IMR-90 (cell line): ENCODE measurements at regions not wholly inside any gene's neighbourhood (a gene's known extent, or its start where the extent isn't known, plus 50 kb on each side); places are given as distances from the start of the nearest gene placed in this dataset.

Experiments
- ATAC-seq: fragments of 200-7000 bp; cut with Tn5 transposase; 2 replicates; pipeline ENCODE4 v1.9.1; 2020; ENCODE audit warnings: low read depth, mild to moderate bottlenecking, moderate library complexity
- BruUV-seq: library from RNA; stranded (reverse); fragments of 400-500 nt; replicated peaks from 2 replicates; lab custom pipeline; 2021; lab: Mats Ljungman, UMichigan
- CTCF ChIA-PET: fragments of 300-600 bp; formaldehyde crosslinking; extraction: SDS; loops from one replicate; lab custom pipeline; 2021; ENCODE audit warnings: antibody characterized with exemption; lab: Yijun Ruan, JAX
- POLR2A ChIA-PET: fragments of 300-600 bp; sonication (Branson Sonifier 250); formaldehyde crosslinking; loops from one replicate; lab custom pipeline; 2022; ENCODE audit warnings: antibody characterized with exemption; ENCODE audit not compliant: unreplicated experiment; lab: Charles Lee
- DNase-seq: peaks from one replicate; pipeline ENCODE4 v3.0.0; 2013
- H2AFZ ChIP-seq: replicated peaks from 2 replicates; pipeline ENCODE3; 2013; ENCODE audit warnings: low read length, mild to moderate bottlenecking; ENCODE audit not compliant: poor library complexity
- H2AK5ac ChIP-seq: 2 replicates; pipeline ENCODE4 v1.6.1; 2013; ENCODE audit warnings: low read depth, low read length, inconsistent platforms
- H2AK9ac ChIP-seq: replicated peaks from 2 replicates; pipeline ENCODE3; 2013; ENCODE audit warnings: mild to moderate bottlenecking, low read depth, low read length, moderate library complexity; ENCODE audit not compliant: poor library complexity
- H2BK120ac ChIP-seq: 2 replicates; pipeline ENCODE4 v1.6.1; 2013; ENCODE audit warnings: low read depth, low read length, inconsistent platforms
- H2BK15ac ChIP-seq: 3 replicates; pipeline ENCODE4 v1.6.1; 2013; ENCODE audit warnings: low read depth, low read length, inconsistent platforms
- H2BK20ac ChIP-seq: 2 replicates; pipeline ENCODE4 v1.6.1; 2013; ENCODE audit warnings: low read depth, mild to moderate bottlenecking, inconsistent platforms, low read length, moderate library complexity
- H2BK5ac ChIP-seq: 2 replicates; pipeline ENCODE4 v1.6.1; 2013; ENCODE audit warnings: mild to moderate bottlenecking, low read depth, low read length, inconsistent platforms; ENCODE audit not compliant: poor library complexity, severe bottlenecking
- H3K14ac ChIP-seq: replicated peaks from 2 replicates; pipeline ENCODE4 v1.6.1; 2013; ENCODE audit warnings: low read depth, low read length, inconsistent platforms
- H3K18ac ChIP-seq: 2 replicates; pipeline ENCODE4 v1.6.1; 2013; ENCODE audit warnings: low read depth, low read length, control low read depth
- H3K23ac ChIP-seq: 2 replicates; pipeline ENCODE4 v1.6.1; 2013; ENCODE audit warnings: low read depth, low read length, inconsistent platforms
- H3K27ac ChIP-seq: 2 replicates; pipeline ENCODE4 v1.5.1; 2013; ENCODE audit warnings: mild to moderate bottlenecking, control low read depth, low read length; ENCODE audit not compliant: insufficient read depth
- H3K27me3 ChIP-seq: 2 replicates; pipeline ENCODE4 v1.6.1; 2013; ENCODE audit warnings: low read length; ENCODE audit not compliant: control insufficient read depth, insufficient read depth
- H3K36me3 ChIP-seq: 2 replicates; pipeline ENCODE4 v1.6.1; 2013; ENCODE audit warnings: low read length, mixed read lengths; ENCODE audit not compliant: control insufficient read depth, insufficient read depth
- H3K4ac ChIP-seq: 2 replicates; pipeline ENCODE4 v1.6.1; 2013; ENCODE audit warnings: low read depth, low read length, inconsistent platforms
- H3K4me1 ChIP-seq: 2 replicates; pipeline ENCODE4 v1.6.1; 2013; ENCODE audit warnings: low read length, mixed read lengths; ENCODE audit not compliant: control insufficient read depth, insufficient read depth
- H3K4me2 ChIP-seq: 2 replicates; pipeline ENCODE4 v1.6.1; 2013; ENCODE audit warnings: low read depth, mild to moderate bottlenecking, control low read depth, low read length, moderate library complexity
- H3K4me3 ChIP-seq: 2 replicates; pipeline ENCODE4 v1.5.1; 2013; ENCODE audit warnings: low read depth, mild to moderate bottlenecking, control low read depth, low read length, moderate library complexity; ENCODE audit not compliant: insufficient read depth
- H3K56ac ChIP-seq: 2 replicates; pipeline ENCODE4 v1.6.1; 2013; ENCODE audit warnings: low read length, inconsistent platforms; ENCODE audit not compliant: insufficient read depth; ENCODE audit errors: extremely low read depth
- H3K79me1 ChIP-seq, 2 experiments: 2 replicates each; pipeline ENCODE4 v1.6.1; 2013; ENCODE audit warnings: low read length in 2 of 2, inconsistent platforms in 1 of 2, low read depth in 1 of 2
- H3K9ac ChIP-seq: 2 replicates; pipeline ENCODE4 v1.6.1; 2013; ENCODE audit warnings: low read depth, low read length, control low read depth
- H3K9me1 ChIP-seq: 2 replicates; pipeline ENCODE4 v1.6.1; 2013; ENCODE audit warnings: low read length, inconsistent platforms; ENCODE audit not compliant: insufficient read depth
- H3K9me3 ChIP-seq: 2 replicates; pipeline ENCODE4 v1.6.1; 2013; ENCODE audit warnings: low read length; ENCODE audit not compliant: control insufficient read depth, insufficient read depth
- H4K20me1 ChIP-seq: 2 replicates; pipeline ENCODE4 v1.6.1; 2013; ENCODE audit warnings: low read length, inconsistent platforms; ENCODE audit not compliant: insufficient read depth
- H4K5ac ChIP-seq: 2 replicates; pipeline ENCODE4 v1.6.1; 2013; ENCODE audit warnings: mild to moderate bottlenecking, low read depth, low read length, control low read depth
- H4K8ac ChIP-seq, 2 experiments: 2 replicates each; pipeline ENCODE4 v1.6.1; 2013; ENCODE audit warnings: low read depth in 2 of 2, low read length in 2 of 2, control low read depth in 1 of 2, inconsistent platforms in 1 of 2
- H4K91ac ChIP-seq: 2 replicates; pipeline ENCODE4 v1.6.1; 2013; ENCODE audit warnings: low read depth, low read length, inconsistent platforms; ENCODE audit not compliant: insufficient read depth
- BHLHE40 ChIP-seq: fragments of 150-350 bp; IDR thresholded peaks from 2 replicates; pipeline ENCODE4 v1.6.1; 2016; ENCODE audit warnings: mild to moderate bottlenecking, low read depth, low read length
- CEBPB ChIP-seq: IDR thresholded peaks from 2 replicates; pipeline ENCODE4 v1.6.1; 2012; ENCODE audit warnings: low read depth, low read length, improper control_type of control experiment
- CHD1 ChIP-seq: IDR thresholded peaks from 2 replicates; pipeline ENCODE4 v1.6.1; 2012; ENCODE audit warnings: low read depth, low read length, improper control_type of control experiment
- FOS ChIP-seq: fragments of 150-350 bp; IDR thresholded peaks from 2 replicates; pipeline ENCODE4 v1.6.1; 2016; ENCODE audit warnings: low read depth, low read length
- MAFK ChIP-seq: IDR thresholded peaks from 2 replicates; pipeline ENCODE4 v1.6.1; 2012; ENCODE audit warnings: low read depth, low read length, improper control_type of control experiment
- MAZ ChIP-seq: IDR thresholded peaks from 2 replicates; pipeline ENCODE4 v1.6.1; 2012; ENCODE audit warnings: low read depth, mild to moderate bottlenecking, low read length, improper control_type of control experiment, moderate library complexity, borderline replicate concordance
- MXI1 ChIP-seq: IDR thresholded peaks from 2 replicates; pipeline ENCODE4 v1.6.1; 2012; ENCODE audit warnings: low read depth, mild to moderate bottlenecking, low read length, moderate library complexity, borderline replicate concordance
- NFE2L2 ChIP-seq: fragments of 150-350 bp; IDR thresholded peaks from 2 replicates; pipeline ENCODE4 v1.6.1; 2016; ENCODE audit warnings: low read depth, mild to moderate bottlenecking, low read length
- POLR2A ChIP-seq: IDR thresholded peaks from 2 replicates; pipeline ENCODE4 v1.6.1; 2012; ENCODE audit warnings: mild to moderate bottlenecking, low read depth, low read length
- RAD21 ChIP-seq: IDR thresholded peaks from 2 replicates; pipeline ENCODE4 v1.6.1; 2012; ENCODE audit warnings: low read length, improper control_type of control experiment
- RCOR1 ChIP-seq: IDR thresholded peaks from 2 replicates; pipeline ENCODE4 v1.6.1; 2012; ENCODE audit warnings: mild to moderate bottlenecking, low read length, improper control_type of control experiment; ENCODE audit not compliant: insufficient replicate concordance
- RFX5 ChIP-seq: IDR thresholded peaks from 2 replicates; pipeline ENCODE4 v1.8.0; 2012; ENCODE audit warnings: low read depth, mild to moderate bottlenecking, low read length, moderate library complexity
- SMC3 ChIP-seq: fragments of 150-350 bp; IDR thresholded peaks from 2 replicates; pipeline ENCODE4 v1.6.1; 2016; ENCODE audit warnings: low read depth, mild to moderate bottlenecking, antibody characterized with exemption, low read length, moderate library complexity
- WGBS, 2 experiments: methylation state at CpG; one replicate each; pipeline versions ENCODE4 v1.1.5 to v1.1.7; 2013; ENCODE audit warnings: missing lambda C conversion rate in 2 of 2; ENCODE audit not compliant: insufficient read length in 1 of 2; ENCODE audit errors: extremely low coverage in 2 of 2; 5-methylcytosine and 5-hydroxymethylcytosine counted together
- dilution Hi-C: fragments of 300-500 bp; cut with HindIII; formaldehyde crosslinking; loops from one replicate; pipeline ENCODE4 v1.14.3; 2018; ENCODE audit warnings: low sequenced_read_pairs; ENCODE audit not compliant: unreplicated experiment
- in situ Hi-C: fragments of 300-500 bp; cut with MboI; formaldehyde crosslinking; loops from 3 replicates; pipeline ENCODE4 v1.14.3; 2019; ENCODE audit warnings: low sequenced_read_pairs, inconsistent platforms, mixed read lengths
- intact Hi-C: fragments of 100-400 bp; cut with micrococcal nuclease; formaldehyde crosslinking; loops from 2 replicates; pipeline ENCODE4 v1.10.0; 2022
- TF ChIP-seq, protein P1 (sequence below): fragments of 150-350 bp; IDR thresholded peaks from 2 replicates; pipeline ENCODE4 v1.6.1; 2016; ENCODE audit warnings: low read depth, mild to moderate bottlenecking, low read length, moderate library complexity, borderline replicate concordance
- TF ChIP-seq, protein P2 (sequence below): fragments of 150-350 bp; IDR thresholded peaks from 2 replicates; pipeline ENCODE4 v1.6.1; 2017; ENCODE audit warnings: mild to moderate bottlenecking, antibody characterized with exemption, low read length, low read depth
- TF ChIP-seq, protein P3 (sequence below): conservative IDR thresholded peaks from 2 replicates; pipeline ENCODE4 v1.5.1; 2012; ENCODE audit warnings: mild to moderate bottlenecking, low read depth, low read length, improper control_type of control experiment

DNA sequence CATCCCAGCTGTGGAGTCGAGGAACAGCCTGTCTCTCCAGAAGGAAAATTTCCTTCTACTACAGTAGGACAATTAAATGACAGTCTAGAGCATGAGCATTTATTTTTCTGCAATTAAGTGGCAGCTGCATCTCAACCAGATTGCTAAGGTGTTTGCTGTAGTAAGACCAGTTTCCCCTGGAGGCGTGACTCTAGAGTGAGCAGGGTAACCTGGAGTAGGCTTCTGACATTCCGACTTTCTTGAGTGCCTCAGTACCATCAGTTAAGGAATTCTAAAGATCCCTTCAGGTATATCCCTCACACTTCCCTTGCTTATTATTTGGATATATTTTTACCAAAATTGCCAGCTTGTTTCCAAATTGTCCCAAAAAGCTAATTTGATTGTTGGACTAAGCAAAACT, 59.2 kb upstream of the IRX2 start:
- no peak overlapping the region for H3K56ac ChIP-seq
- intact Hi-C loops (no loop called here), in situ Hi-C loops (no loop called here), dilution Hi-C loops (no loop called here)
- TF ChIP-seq, protein P1, sequence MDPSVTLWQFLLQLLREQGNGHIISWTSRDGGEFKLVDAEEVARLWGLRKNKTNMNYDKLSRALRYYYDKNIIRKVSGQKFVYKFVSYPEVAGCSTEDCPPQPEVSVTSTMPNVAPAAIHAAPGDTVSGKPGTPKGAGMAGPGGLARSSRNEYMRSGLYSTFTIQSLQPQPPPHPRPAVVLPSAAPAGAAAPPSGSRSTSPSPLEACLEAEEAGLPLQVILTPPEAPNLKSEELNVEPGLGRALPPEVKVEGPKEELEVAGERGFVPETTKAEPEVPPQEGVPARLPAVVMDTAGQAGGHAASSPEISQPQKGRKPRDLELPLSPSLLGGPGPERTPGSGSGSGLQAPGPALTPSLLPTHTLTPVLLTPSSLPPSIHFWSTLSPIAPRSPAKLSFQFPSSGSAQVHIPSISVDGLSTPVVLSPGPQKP: no peak
- TF ChIP-seq, protein P2, sequence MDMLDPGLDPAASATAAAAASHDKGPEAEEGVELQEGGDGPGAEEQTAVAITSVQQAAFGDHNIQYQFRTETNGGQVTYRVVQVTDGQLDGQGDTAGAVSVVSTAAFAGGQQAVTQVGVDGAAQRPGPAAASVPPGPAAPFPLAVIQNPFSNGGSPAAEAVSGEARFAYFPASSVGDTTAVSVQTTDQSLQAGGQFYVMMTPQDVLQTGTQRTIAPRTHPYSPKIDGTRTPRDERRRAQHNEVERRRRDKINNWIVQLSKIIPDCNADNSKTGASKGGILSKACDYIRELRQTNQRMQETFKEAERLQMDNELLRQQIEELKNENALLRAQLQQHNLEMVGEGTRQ: no peak
- TF ChIP-seq NFE2L2 (no peak), RFX5 (no peak), SMC3 (no peak), MXI1 (no peak), MAFK (no peak), POLR2A (no peak), BHLHE40 (no peak), CHD1 (no peak), RAD21 (no peak), RCOR1 (no peak), CEBPB (no peak), FOS (no peak), MAZ (no peak)
- TF ChIP-seq, protein P3, sequence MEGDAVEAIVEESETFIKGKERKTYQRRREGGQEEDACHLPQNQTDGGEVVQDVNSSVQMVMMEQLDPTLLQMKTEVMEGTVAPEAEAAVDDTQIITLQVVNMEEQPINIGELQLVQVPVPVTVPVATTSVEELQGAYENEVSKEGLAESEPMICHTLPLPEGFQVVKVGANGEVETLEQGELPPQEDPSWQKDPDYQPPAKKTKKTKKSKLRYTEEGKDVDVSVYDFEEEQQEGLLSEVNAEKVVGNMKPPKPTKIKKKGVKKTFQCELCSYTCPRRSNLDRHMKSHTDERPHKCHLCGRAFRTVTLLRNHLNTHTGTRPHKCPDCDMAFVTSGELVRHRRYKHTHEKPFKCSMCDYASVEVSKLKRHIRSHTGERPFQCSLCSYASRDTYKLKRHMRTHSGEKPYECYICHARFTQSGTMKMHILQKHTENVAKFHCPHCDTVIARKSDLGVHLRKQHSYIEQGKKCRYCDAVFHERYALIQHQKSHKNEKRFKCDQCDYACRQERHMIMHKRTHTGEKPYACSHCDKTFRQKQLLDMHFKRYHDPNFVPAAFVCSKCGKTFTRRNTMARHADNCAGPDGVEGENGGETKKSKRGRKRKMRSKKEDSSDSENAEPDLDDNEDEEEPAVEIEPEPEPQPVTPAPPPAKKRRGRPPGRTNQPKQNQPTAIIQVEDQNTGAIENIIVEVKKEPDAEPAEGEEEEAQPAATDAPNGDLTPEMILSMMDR: no peak
- H2AK9ac ChIP-seq: no peak overlapping the region
- H3K4me1 ChIP-seq: no peaks in the 10 kb centered on the region
- no peak overlapping the region for H3K4me3 ChIP-seq
- no peak overlapping the region for H3K4me2 ChIP-seq
- no peak overlapping the region for H4K5ac ChIP-seq
- no peak overlapping the region for H3K9ac ChIP-seq
- H3K36me3 ChIP-seq: no peaks in the 10 kb centered on the region
- H4K8ac ChIP-seq: no peak overlapping the region
- H2BK5ac ChIP-seq: no peak overlapping the region
- no peak overlapping the region for H3K14ac ChIP-seq
- H2AFZ ChIP-seq: no peak overlapping the region
- CTCF ChIA-PET: no interaction called here
- H4K91ac ChIP-seq: no peak overlapping the region
- no peak overlapping the region for H3K27ac ChIP-seq
- no peak overlapping the region for H2BK20ac ChIP-seq
- no peak for ATAC-seq
- no peaks in the 10 kb centered on the region for H3K27me3 ChIP-seq
- H3K23ac ChIP-seq: no peak overlapping the region
- H2AK5ac ChIP-seq: no peak overlapping the region
- no CpG with 5 or more reads among the region's 3 CpGs for WGBS, 2 experiments
- H2BK15ac ChIP-seq: no peak overlapping the region
- H3K79me1 ChIP-seq: no peaks in the 10 kb centered on the region
- H3K18ac ChIP-seq: no peak overlapping the region
- no peak overlapping the region for H3K4ac ChIP-seq
- no peak for DNase-seq
- no peak overlapping the region for H2BK120ac ChIP-seq
- H4K20me1 ChIP-seq: no peaks in the 10 kb centered on the region
- peaks cover 22% of the 10 kb centered on the region for H3K9me3 ChIP-seq
- BruUV-seq: no TSS peak
- POLR2A ChIA-PET: no interaction called here
- H3K9me1 ChIP-seq: no peaks in the 10 kb centered on the region
